GM23338 (cell line): ENCODE measurements at regions not wholly inside any gene's neighbourhood (a gene's known extent, or its start where the extent isn't known, plus 50 kb on each side); places are given as distances from the start of the nearest gene placed in this dataset.

Experiments
- ATAC-seq: fragments of 200-7000 bp; cut with Tn5 transposase; 3 replicates; pipeline ENCODE4 v1.9.1; 2020
- DNase-seq: peaks from one replicate; pipeline ENCODE4 v3.0.0-alpha.2; 2015; ENCODE audit warnings: low spot score
- H2AFZ ChIP-seq: fragments of 200-600 bp; sonication (generic); 2 replicates; pipeline ENCODE4 v1.8.0; 2016; ENCODE audit warnings: antibody characterized with exemption, mild to moderate bottlenecking, moderate library complexity
- H3F3A ChIP-seq: fragments of 200-600 bp; sonication (generic); replicated peaks from 2 replicates; pipeline ENCODE4 v1.8.0; 2017; ENCODE audit warnings: antibody characterized with exemption, mixed run types, low read depth
- H3K27ac ChIP-seq: fragments of 200-600 bp; sonication (generic); 2 replicates; pipeline ENCODE4 v1.6.1; 2016; ENCODE audit warnings: low read depth
- H3K27me3 ChIP-seq: fragments of 200-600 bp; sonication (generic); 2 replicates; pipeline ENCODE4 v1.8.0; 2016; ENCODE audit warnings: mild to moderate bottlenecking, mixed run types, moderate library complexity; ENCODE audit not compliant: insufficient read depth
- H3K36me3 ChIP-seq: fragments of 200-600 bp; sonication (generic); 2 replicates; pipeline ENCODE4 v1.8.0; 2016; ENCODE audit warnings: mild to moderate bottlenecking; ENCODE audit not compliant: insufficient read depth
- H3K4me1 ChIP-seq: fragments of 200-600 bp; sonication (generic); 2 replicates; pipeline ENCODE4 v1.8.0; 2016; ENCODE audit warnings: mild to moderate bottlenecking, moderate library complexity; ENCODE audit not compliant: insufficient read depth
- H3K4me2 ChIP-seq: fragments of 200-600 bp; sonication (generic); 2 replicates; pipeline ENCODE4 v1.7.1; 2017; ENCODE audit warnings: mixed run types
- H3K4me3 ChIP-seq: fragments of 200-600 bp; sonication (generic); 2 replicates; pipeline ENCODE4 v1.6.1; 2016; ENCODE audit warnings: mixed run types
- H3K79me2 ChIP-seq: fragments of 200-600 bp; sonication (generic); replicated peaks from 2 replicates; pipeline ENCODE4 v1.8.0; 2017; ENCODE audit warnings: mild to moderate bottlenecking; ENCODE audit not compliant: insufficient read depth
- H3K9me2 ChIP-seq: fragments of 200-600 bp; sonication (generic); 2 replicates; pipeline ENCODE4 v1.8.0; 2017; ENCODE audit not compliant: insufficient read depth
- H4K20me1 ChIP-seq: fragments of 200-600 bp; sonication (generic); replicated peaks from 2 replicates; pipeline ENCODE4 v1.8.0; 2017; ENCODE audit warnings: mild to moderate bottlenecking; ENCODE audit not compliant: insufficient read depth
- H3K27ac Mint-ChIP-seq: 2 replicates; pipeline ENCODE4 v1.8.0; 2020; ENCODE audit warnings: inconsistent platforms, mild to moderate bottlenecking, moderate library complexity, mixed read lengths
- H3K27me3 Mint-ChIP-seq: 3 replicates; pipeline ENCODE4 v1.8.0; 2022; ENCODE audit warnings: low read depth, mild to moderate bottlenecking, moderate library complexity, mixed read lengths, inconsistent platforms; ENCODE audit not compliant: insufficient read depth, poor library complexity
- H3K36me3 Mint-ChIP-seq: 3 replicates; pipeline ENCODE4 v1.8.0; 2021; ENCODE audit warnings: low read depth, mild to moderate bottlenecking, inconsistent platforms, moderate library complexity, mixed read lengths
- H3K4me1 Mint-ChIP-seq: 3 replicates; pipeline ENCODE4 v1.8.0; 2020; ENCODE audit warnings: mild to moderate bottlenecking, inconsistent platforms, mixed read lengths
- H3K4me3 Mint-ChIP-seq: 3 replicates; pipeline ENCODE4 v1.8.0; 2021; ENCODE audit warnings: moderate library complexity, mild to moderate bottlenecking, inconsistent platforms, mixed read lengths
- H3K9me3 Mint-ChIP-seq: 3 replicates; pipeline ENCODE4 v1.8.0; 2020; ENCODE audit warnings: moderate library complexity, mild to moderate bottlenecking, inconsistent platforms, mixed read lengths
- CREB1 ChIP-seq: fragments of 250-450 bp; sonication (Bioruptor Pico); IDR thresholded peaks from 2 replicates; pipeline ENCODE4 v1.5.0; 2020; ENCODE audit warnings: low read depth, mild to moderate bottlenecking, moderate library complexity
- ETS1 ChIP-seq: IDR thresholded peaks from 2 replicates; pipeline ENCODE4 v1.6.1; 2016; ENCODE audit warnings: antibody characterized with exemption
- EZH2 ChIP-seq: fragments of 200-600 bp; sonication (generic); IDR thresholded peaks from one replicate; pipeline ENCODE4 v1.8.0; 2017; ENCODE audit warnings: antibody characterized with exemption, mild to moderate bottlenecking, low read depth; ENCODE audit not compliant: unreplicated experiment
- NANOG ChIP-seq: IDR thresholded peaks from 2 replicates; pipeline ENCODE4 v1.6.1; 2016; ENCODE audit warnings: antibody characterized with exemption, borderline replicate concordance
- POLR2AphosphoS5 ChIP-seq: IDR thresholded peaks from 2 replicates; pipeline ENCODE4 v1.6.1; 2016; ENCODE audit warnings: antibody characterized with exemption, low read depth
- REST ChIP-seq: IDR thresholded peaks from one replicate; pipeline ENCODE4 v1.6.1; 2018; ENCODE audit warnings: antibody characterized with exemption; ENCODE audit not compliant: unreplicated experiment
- STAT1 ChIP-seq: IDR thresholded peaks from one replicate; pipeline ENCODE4 v1.6.1; 2016; ENCODE audit warnings: antibody characterized with exemption; ENCODE audit not compliant: unreplicated experiment
- ZNF114 ChIP-seq: fragments of 250-450 bp; sonication (Bioruptor Pico); IDR thresholded peaks from 2 replicates; pipeline ENCODE4 v1.5.0; 2020; ENCODE audit warnings: mild to moderate bottlenecking, moderate library complexity
- ZNF331 ChIP-seq: fragments of 250-450 bp; sonication (Bioruptor Pico); IDR thresholded peaks from 2 replicates; pipeline ENCODE4 v1.5.0; 2020; ENCODE audit warnings: low read depth, mild to moderate bottlenecking, moderate library complexity
- ZNF462 ChIP-seq: fragments of 250-450 bp; sonication (Bioruptor Pico); IDR thresholded peaks from 2 replicates; pipeline ENCODE4 v1.5.0; 2020; ENCODE audit warnings: mild to moderate bottlenecking, moderate library complexity

GRCh38 chr11:130694488-130695045, 221.7 kb downstream of the SNX19 start:
- no peaks in the 10 kb centered on the region for H3K36me3 Mint-ChIP-seq
- no peaks in the 10 kb centered on the region for H3K4me1 Mint-ChIP-seq
- no peak overlapping the region for H3K4me3 ChIP-seq
- no peaks in the 10 kb centered on the region for H3K4me1 ChIP-seq
- H4K20me1 ChIP-seq = no peaks in the 10 kb centered on the region
- no peaks in the 10 kb centered on the region for H3K79me2 ChIP-seq
- ATAC-seq (no peak), DNase-seq (no peak)
- no peak overlapping the region for H3K27ac Mint-ChIP-seq
- H3F3A ChIP-seq = no peaks in the 10 kb centered on the region
- H3K9me2 ChIP-seq = 0 out of 2 replicates have a peak, but pooled peaks cover 4% of the 10 kb centered on the region
- H3K4me3 Mint-ChIP-seq = no peak overlapping the region
- peaks cover 3% of the 10 kb centered on the region for H3K27me3 Mint-ChIP-seq
- TF ChIP-seq ETS1 = no peak
- TF ChIP-seq ZNF114 (CRISPR knock-in tag) = no peak
- no peak for TF ChIP-seq NANOG
- no peak for TF ChIP-seq EZH2
- TF ChIP-seq REST = no peak
- no peak for TF ChIP-seq ZNF462 (CRISPR knock-in tag)
- TF ChIP-seq STAT1 = no peak
- TF ChIP-seq POLR2AphosphoS5 = no peak
- TF ChIP-seq ZNF331 (CRISPR knock-in tag) = no peak
- no peak for TF ChIP-seq CREB1 (CRISPR knock-in tag)
- no peaks in the 10 kb centered on the region for H3K9me3 Mint-ChIP-seq
- no peak overlapping the region for H3K27ac ChIP-seq
- H2AFZ ChIP-seq = no peak overlapping the region
- H3K4me2 ChIP-seq = no peak overlapping the region
- H3K36me3 ChIP-seq = no peaks in the 10 kb centered on the region
- no peaks in the 10 kb centered on the region for H3K27me3 ChIP-seq
